ENCODE measurements at regions not wholly inside any gene's neighbourhood (a gene's known extent, or its start where the extent isn't known, plus 50 kb on each side); places are given as distances from the start of the nearest gene placed in this dataset.

- DNase-seq: no peak
These were observed 416.4 kb downstream of the TSHZ3 start for GRCh38 chr19:30932854-30933253.

GRCh38 chr19:30930941-30931706 lies 418.1 kb downstream of the TSHZ3 start:
- no peak for DNase-seq

GRCh38 chr19:30927705-30928104 lies 421.5 kb downstream of the TSHZ3 start:
- DNase-seq: no peak

- no peak for DNase-seq
These were observed 424.6 kb downstream of the TSHZ3 start for GRCh38 chr19:30924670-30925069.

- no peak for DNase-seq
These were observed 425.1 kb downstream of the TSHZ3 start for GRCh38 chr19:30924069-30924636.

GRCh38 chr19:30923621-30924020 lies 425.6 kb downstream of the TSHZ3 start:
- no peak for DNase-seq

- no peak for DNase-seq
These were observed 426.1 kb downstream of the TSHZ3 start for GRCh38 chr19:30923096-30923495.

GRCh38 chr19:30920222-30920621 lies 429.0 kb downstream of the TSHZ3 start:
- DNase-seq: no peak

- DNase-seq: no peak
These were observed 429.5 kb downstream of the TSHZ3 start for GRCh38 chr19:30919737-30920136.

GRCh38 chr19:30916238-30916637 lies 433.0 kb downstream of the TSHZ3 start:
- DNase-seq: no peak

- DNase-seq: no peak
These were observed 437.7 kb downstream of the TSHZ3 start for GRCh38 chr19:30911491-30911890.

GRCh38 chr19:30910485-30911240 lies 438.6 kb downstream of the TSHZ3 start:
- DNase-seq: no peak

- DNase-seq: no peak
These were observed 440.0 kb downstream of the TSHZ3 start for GRCh38 chr19:30909216-30909615.

- no peak for DNase-seq
These were observed 440.9 kb downstream of the TSHZ3 start for GRCh38 chr19:30908262-30908771.

GRCh38 chr19:30906871-30907270 lies 442.4 kb downstream of the TSHZ3 start:
- no peak for DNase-seq

GRCh38 chr19:30900051-30900450 lies 449.2 kb downstream of the TSHZ3 start:
- DNase-seq: no peak

GRCh38 chr19:30898353-30899103 lies 450.7 kb downstream of the TSHZ3 start:
- DNase-seq: no peak

GRCh38 chr19:30897553-30897952 lies 451.7 kb downstream of the TSHZ3 start:
- no peak for DNase-seq

- no peak for DNase-seq
These were observed 452.2 kb downstream of the TSHZ3 start for GRCh38 chr19:30897034-30897433.

- DNase-seq: no peak
These were observed 452.7 kb downstream of the TSHZ3 start for GRCh38 chr19:30896554-30896953.

- DNase-seq: no peak
These were observed 453.3 kb downstream of the TSHZ3 start for GRCh38 chr19:30895946-30896345.

GRCh38 chr19:30891051-30891450 lies 458.2 kb downstream of the TSHZ3 start:
- DNase-seq: no peak

- DNase-seq: no peak
These were observed 459.2 kb downstream of the TSHZ3 start for GRCh38 chr19:30890033-30890432.
